B cell (primary cell): ENCODE measurements at regions not wholly inside any gene's neighbourhood (a gene's known extent, or its start where the extent isn't known, plus 50 kb on each side); places are given as distances from the start of the nearest gene placed in this dataset.

Experiments
- ATAC-seq: fragments of 200-7000 bp; cut with Tn5 transposase; one replicate; pipeline ENCODE4 v1.10.0; 2021; ENCODE audit warnings: low read depth, mild to moderate bottlenecking, moderate number of reproducible peaks, moderate library complexity
- CTCF ChIA-PET: fragments of 350-600 bp; sonication (Branson Sonifier 250); formaldehyde crosslinking; loops from one replicate; lab custom pipeline; 2021; ENCODE audit warnings: antibody characterized with exemption, inconsistent platforms; lab: Charles Lee
- POLR2A ChIA-PET: fragments of 350-600 bp; sonication (Branson Sonifier 250); formaldehyde crosslinking; loops from one replicate; lab custom pipeline; 2021; ENCODE audit warnings: antibody characterized with exemption; lab: Charles Lee
- DNase-seq: peaks from one replicate; pipeline ENCODE4 v3.0.0; 2013
- H2AFZ ChIP-seq: 2 replicates; pipeline ENCODE4 v1.6.1; 2012; ENCODE audit warnings: mild to moderate bottlenecking, low read depth, low read length; ENCODE audit not compliant: insufficient read depth, poor library complexity, severe bottlenecking
- H3K27ac ChIP-seq, 2 donors: 1 replicate in 1 of 2; 2 replicates in 1 of 2; pipeline ENCODE4 v1.5.1; 2012 to 2013; ENCODE audit warnings: low read length in 2 of 2, mild to moderate bottlenecking in 2 of 2, moderate library complexity in 1 of 2
- H3K27me3 ChIP-seq, 4 experiments: fragments of 200-600 bp in 1 of 4; sonication (generic) in 1 of 4; replicated peaks in 1 of 4; 1 replicate in 2 of 4; 2 replicates in 2 of 4; pipeline versions ENCODE4 v1.6.1 to v1.7.0; 2013 to 2016; ENCODE audit warnings: low read length in 3 of 4, mild to moderate bottlenecking in 2 of 4, mixed read lengths in 1 of 4, moderate library complexity in 1 of 4; ENCODE audit not compliant: insufficient read depth in 4 of 4, control insufficient read depth in 3 of 4; ENCODE audit errors: control extremely low read depth in 1 of 4
- H3K36me3 ChIP-seq, 2 experiments: replicated peaks in 1 of 2; 1 replicate in 1 of 2; 2 replicates in 1 of 2; pipeline versions ENCODE4 v1.6.1 to v1.7.1; 2013; ENCODE audit warnings: low read length in 1 of 2; ENCODE audit not compliant: insufficient read depth in 2 of 2, control insufficient read depth in 1 of 2; ENCODE audit errors: control extremely low read depth in 1 of 2, extremely low read depth in 1 of 2
- H3K4me1 ChIP-seq, 2 donors: fragments of 200-600 bp in 1 of 2; sonication (generic) in 1 of 2; 1 replicate in 1 of 2; 2 replicates in 1 of 2; pipeline versions ENCODE4 v1.5.1 to v1.6.1; 2013 to 2017; ENCODE audit warnings: low read length in 2 of 2; ENCODE audit not compliant: control insufficient read depth in 2 of 2, insufficient read depth in 2 of 2
- H3K4me2 ChIP-seq: replicated peaks from 2 replicates; pipeline ENCODE3; 2012; ENCODE audit warnings: mild to moderate bottlenecking, low read depth, low read length; ENCODE audit not compliant: poor library complexity, severe bottlenecking
- H3K4me3 ChIP-seq, 5 experiments: fragments of 200-600 bp in 1 of 5; sonication (generic) in 1 of 5; 1 replicate in 3 of 5; 2 replicates in 2 of 5; pipeline versions ENCODE4 v1.5.1 to v1.7.0; 2011 to 2016; ENCODE audit warnings: low read length in 4 of 5, mild to moderate bottlenecking in 4 of 5, low read depth in 2 of 5, control low read depth in 1 of 5, moderate library complexity in 1 of 5; ENCODE audit not compliant: insufficient read depth in 1 of 5; ENCODE audit errors: control extremely low read depth in 1 of 5, extremely low read depth in 1 of 5
- H3K79me2 ChIP-seq: fragments of 200-600 bp; sonication (generic); one replicate; pipeline ENCODE4 v1.6.0; 2016; ENCODE audit warnings: low read length; ENCODE audit not compliant: control insufficient read depth, insufficient read depth
- H3K9ac ChIP-seq: fragments of 200-600 bp; sonication (generic); 2 replicates; pipeline ENCODE4 v1.6.1; 2017; ENCODE audit warnings: mild to moderate bottlenecking, low read length, moderate library complexity
- H3K9me3 ChIP-seq, 3 donors: one replicate each; pipeline versions ENCODE4 v1.6.1 to v1.7.1; 2013; ENCODE audit warnings: low read length in 2 of 3; ENCODE audit not compliant: control insufficient read depth in 2 of 3, insufficient read depth in 1 of 3; ENCODE audit errors: control extremely low read depth in 1 of 3
- H4K20me1 ChIP-seq: 2 replicates; pipeline ENCODE4 v1.6.0; 2012; ENCODE audit warnings: mild to moderate bottlenecking, low read length; ENCODE audit not compliant: insufficient read depth, control insufficient read depth, poor library complexity, severe bottlenecking
- H3K27ac Mint-ChIP-seq: one replicate; pipeline ENCODE4 v1.8.0; 2021; ENCODE audit warnings: mixed read lengths
- H3K27me3 Mint-ChIP-seq: one replicate; pipeline ENCODE4 v1.8.0; 2021; ENCODE audit warnings: mixed read lengths
- H3K4me1 Mint-ChIP-seq: one replicate; pipeline ENCODE4 v1.8.0; 2021; ENCODE audit warnings: mixed read lengths
- H3K4me3 Mint-ChIP-seq: one replicate; pipeline ENCODE4 v1.8.0; 2021; ENCODE audit warnings: mixed read lengths
- H3K9me3 Mint-ChIP-seq: one replicate; pipeline ENCODE4 v1.8.0; 2022; ENCODE audit warnings: mixed read lengths; ENCODE audit not compliant: insufficient read depth
- CTCF ChIP-seq: fragments of 200-600 bp; IDR thresholded peaks from one replicate; pipeline ENCODE4 v1.8.0; 2022; ENCODE audit warnings: antibody characterized with exemption, mild to moderate bottlenecking
- EZH2 ChIP-seq: IDR thresholded peaks from 2 replicates; pipeline ENCODE4 v1.6.1; 2012; ENCODE audit warnings: borderline replicate concordance, low read depth, mild to moderate bottlenecking, moderate library complexity, low read length; ENCODE audit not compliant: insufficient read depth, poor library complexity, severe bottlenecking
- WGBS: methylation state at CpG from one replicate; pipeline ENCODE4 v1.1.5; 2013; ENCODE audit warnings: missing lambda C conversion rate; ENCODE audit not compliant: insufficient coverage; 5-methylcytosine and 5-hydroxymethylcytosine counted together
- intact Hi-C: fragments of 100-400 bp; cut with micrococcal nuclease; formaldehyde crosslinking; loops from one replicate; pipeline ENCODE4 v1.10.0; 2022

- no peak overlapping the region for H3K4me2 ChIP-seq
- CTCF ChIA-PET = no interaction called here
- H3K4me3 ChIP-seq = no peak overlapping the region
- H3K9ac ChIP-seq = no peak overlapping the region
- no peaks in the 10 kb centered on the region for H3K9me3 ChIP-seq
- no peaks in the 10 kb centered on the region for H3K27me3 ChIP-seq
- no peak overlapping the region for H3K27ac ChIP-seq
- intact Hi-C loops = no loop called here
- DNase-seq = no peak
- no peak for ATAC-seq
- Mint-ChIP-seq H3K27ac (no peak overlapping the region), H3K4me3 (no peak overlapping the region), H3K9me3 (no peaks in the 10 kb centered on the region), H3K27me3 (peaks cover 13% of the 10 kb centered on the region), H3K4me1 (no peaks in the 10 kb centered on the region)
- H2AFZ ChIP-seq = no peak overlapping the region
- TF ChIP-seq EZH2 (no peak), CTCF (no peak)
- H3K79me2 ChIP-seq = no peaks in the 10 kb centered on the region
- H3K36me3 ChIP-seq = no peaks in the 10 kb centered on the region
- 100% methylated on average over 1 of the region's 1 CpG for WGBS
- no peaks in the 10 kb centered on the region for H4K20me1 ChIP-seq
- no peaks in the 10 kb centered on the region for H3K4me1 ChIP-seq
- POLR2A ChIA-PET = no interaction called here
Measured at GRCh38 chr5:96318569-96319110, 114.4 kb downstream of the PCSK1 start.

DNA sequence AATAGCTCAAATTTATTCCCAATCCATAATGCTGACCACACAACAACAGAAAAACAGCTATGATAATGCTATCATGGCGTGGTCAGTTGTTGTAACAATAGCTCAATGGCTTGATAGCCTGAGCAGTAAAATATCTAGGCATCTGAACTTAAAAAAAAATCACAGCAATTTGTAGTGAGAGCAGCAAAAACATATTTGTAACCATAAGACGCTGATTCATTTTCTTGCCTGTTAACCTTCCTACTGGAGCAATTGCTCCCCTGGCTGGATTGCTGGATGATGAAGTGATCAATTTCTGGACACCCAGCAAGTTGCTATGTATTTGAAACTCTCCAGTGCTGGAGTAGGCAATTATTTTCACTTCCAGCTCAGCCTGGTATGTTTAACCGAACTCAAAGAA, 115.1 kb downstream of the PCSK1 start:
- POLR2A ChIA-PET = no interaction called here
- no peak overlapping the region for H3K4me2 ChIP-seq
- no peaks in the 10 kb centered on the region for H3K36me3 ChIP-seq
- H3K9me3 Mint-ChIP-seq = no peaks in the 10 kb centered on the region
- H3K4me3 Mint-ChIP-seq = no peak overlapping the region
- no peak overlapping the region for H3K27ac ChIP-seq
- no peaks in the 10 kb centered on the region for H3K4me1 Mint-ChIP-seq
- intact Hi-C loops = no loop called here
- H3K79me2 ChIP-seq = no peaks in the 10 kb centered on the region
- no peak for DNase-seq
- no peaks in the 10 kb centered on the region for H3K4me1 ChIP-seq
- no peak for TF ChIP-seq EZH2
- TF ChIP-seq CTCF = no peak
- H3K27ac Mint-ChIP-seq = no peak overlapping the region
- H3K27me3 Mint-ChIP-seq = peaks cover 18% of the 10 kb centered on the region
- no peaks in the 10 kb centered on the region for H3K9me3 ChIP-seq
- no peak overlapping the region for H3K4me3 ChIP-seq
- no peak for ATAC-seq
- 82% methylated on average over 2 of the region's 3 CpGs for WGBS
- H2AFZ ChIP-seq = no peak overlapping the region
- H3K9ac ChIP-seq = no peak overlapping the region
- H4K20me1 ChIP-seq = no peaks in the 10 kb centered on the region
- CTCF ChIA-PET = no interaction called here
- no peaks in the 10 kb centered on the region for H3K27me3 ChIP-seq
